Neural cell (in vitro differentiated cells): ENCODE measurements at regions not wholly inside any gene's neighbourhood (a gene's known extent, or its start where the extent isn't known, plus 50 kb on each side); places are given as distances from the start of the nearest gene placed in this dataset.

Source experiments
- H2AFZ ChIP-seq: fragments of 200-600, 300-800 bp; sonication (generic), shearing (Covaris generic); 2 replicates; pipeline ENCODE4 v1.6.0; 2014; ENCODE audit warnings: low read depth, mild to moderate bottlenecking, antibody characterized with exemption, low read length, moderate library complexity
- H3F3A ChIP-seq: fragments of 200-600 bp; shearing (Covaris generic); 2 replicates; pipeline ENCODE4 v1.6.1; 2016; ENCODE audit warnings: mild to moderate bottlenecking, moderate library complexity, mixed read lengths, antibody characterized with exemption, low read length; ENCODE audit not compliant: insufficient read depth, poor library complexity, severe bottlenecking
- H3K27ac ChIP-seq: fragments of 200-600, 300-800 bp; sonication (generic), shearing (Covaris generic); 2 replicates; pipeline ENCODE4 v1.5.1; 2014; ENCODE audit warnings: mild to moderate bottlenecking, low read length, moderate library complexity
- H3K27me3 ChIP-seq: fragments of 300-800, 200-600 bp; sonication (generic), shearing (Covaris generic); 2 replicates; pipeline ENCODE4 v1.6.0; 2014; ENCODE audit warnings: mild to moderate bottlenecking, low read depth, low read length, moderate library complexity; ENCODE audit not compliant: insufficient read depth
- H3K36me3 ChIP-seq: fragments of 300-800, 200-600 bp; sonication (generic), shearing (Covaris generic); 2 replicates; pipeline ENCODE4 v1.5.1; 2014; ENCODE audit warnings: mild to moderate bottlenecking, antibody characterized with exemption, low read length, moderate library complexity; ENCODE audit not compliant: insufficient read depth
- H3K4me2 ChIP-seq: fragments of 300-800, 200-600 bp; sonication (generic), shearing (Covaris generic); 2 replicates; pipeline ENCODE4 v1.6.0; 2014; ENCODE audit warnings: mild to moderate bottlenecking, low read length
- H3K4me3 ChIP-seq: fragments of 300-800, 200-600 bp; sonication (generic), shearing (Covaris generic); 2 replicates; pipeline ENCODE4 v1.5.1; 2014; ENCODE audit warnings: mild to moderate bottlenecking, low read length, moderate library complexity
- H3K79me2 ChIP-seq: fragments of 200-600 bp; shearing (Covaris generic); replicated peaks from 2 replicates; pipeline ENCODE4 v1.6.0; 2014; ENCODE audit warnings: mild to moderate bottlenecking, low read length, moderate library complexity; ENCODE audit not compliant: insufficient read depth
- H3K9ac ChIP-seq: fragments of 300-800, 200-600 bp; sonication (generic), shearing (Covaris generic); 2 replicates; pipeline ENCODE4 v1.6.1; 2016; ENCODE audit warnings: mild to moderate bottlenecking, low read length, mixed read lengths
- H3K9me2 ChIP-seq: fragments of 200-600 bp; shearing (Covaris generic); 2 replicates; pipeline ENCODE4 v1.6.1; 2016; ENCODE audit warnings: mild to moderate bottlenecking, low read length, mixed read lengths; ENCODE audit not compliant: insufficient read depth
- H3K9me3 ChIP-seq: fragments of 200-600, 300-800 bp; sonication (generic), shearing (Covaris generic); 2 replicates; pipeline ENCODE4 v1.6.1; 2016; ENCODE audit warnings: mild to moderate bottlenecking, mixed run types, low read length, moderate library complexity, mixed read lengths
- H4K20me1 ChIP-seq: fragments of 200-600 bp; shearing (Covaris generic); 2 replicates; pipeline ENCODE4 v1.6.1; 2016; ENCODE audit warnings: mild to moderate bottlenecking, mixed run types; ENCODE audit not compliant: insufficient read depth
- CTCF ChIP-seq: fragments of 450-650 bp; IDR thresholded peaks from 2 replicates; pipeline ENCODE4 v1.5.1; 2014; ENCODE audit warnings: antibody characterized with exemption, mild to moderate bottlenecking, moderate library complexity; ENCODE audit not compliant: poor library complexity, severe bottlenecking
- SMC3 ChIP-seq: fragments of 450-650 bp; conservative IDR thresholded peaks from 2 replicates; pipeline ENCODE4 v1.6.1; 2014; ENCODE audit warnings: antibody characterized with exemption, mild to moderate bottlenecking, moderate library complexity; ENCODE audit not compliant: poor library complexity
- TAF1 ChIP-seq: IDR thresholded peaks from 2 replicates; pipeline ENCODE4 v1.6.1; 2012; ENCODE audit warnings: low read depth
- small RNA-seq, 3 experiments: library from RNA; depleted of rRNA; stranded (forward); fragments of <200 nt; gene quantifications; one replicate each; pipeline ENCODE3, GENCODE V24; 2012

DNA sequence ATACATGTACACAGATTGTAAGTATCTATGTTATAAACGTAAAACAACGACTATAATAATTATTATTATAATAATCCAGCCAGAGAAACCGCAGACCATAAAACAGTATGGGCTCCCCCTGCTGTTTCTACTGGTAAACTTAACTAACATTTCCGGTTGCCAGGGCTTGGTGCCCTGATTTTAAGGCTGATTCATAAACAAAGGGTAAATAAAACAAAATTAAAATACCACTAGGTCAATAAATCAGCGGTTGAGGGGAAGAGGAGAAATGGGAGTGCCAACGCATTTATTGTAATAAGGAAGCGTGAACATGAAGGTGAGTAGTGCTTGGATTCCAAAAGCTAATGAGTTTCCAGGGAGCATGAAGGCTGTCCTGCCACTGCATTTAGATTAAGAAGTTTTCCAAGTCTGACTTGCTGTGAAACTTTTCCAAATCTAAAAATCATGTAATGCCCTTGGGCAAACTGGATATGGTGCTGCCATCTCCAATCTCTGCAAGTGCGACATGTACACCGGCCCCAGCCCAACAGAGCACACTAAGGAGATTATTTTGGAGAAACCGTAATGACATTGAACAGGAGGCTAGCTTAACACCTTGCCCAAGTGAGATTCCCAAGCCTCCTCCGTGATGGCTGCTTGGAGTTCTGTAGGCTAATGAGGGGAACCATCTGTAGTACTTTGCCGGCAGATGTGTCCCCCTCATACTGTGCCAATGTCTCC lies 50.7 kb upstream of the HNRNPA3 start:
- H2AFZ ChIP-seq: no peak overlapping the region
- H3K27ac ChIP-seq: no peak overlapping the region
- H3K9me2 ChIP-seq: no peaks in the 10 kb centered on the region
- no peaks in the 10 kb centered on the region for H3K79me2 ChIP-seq
- TF ChIP-seq CTCF (peak; percentile 56), TAF1 (no peak), SMC3 (peak; percentile 53)
- H3K27me3 ChIP-seq: peaks cover 12% of the 10 kb centered on the region
- no peaks in the 10 kb centered on the region for H3K36me3 ChIP-seq
- H4K20me1 ChIP-seq: no peaks in the 10 kb centered on the region
- H3K4me2 ChIP-seq: no peak overlapping the region
- H3K4me3 ChIP-seq: no peak overlapping the region
- no peak overlapping the region for H3K9ac ChIP-seq
- no peaks in the 10 kb centered on the region for H3K9me3 ChIP-seq
- no peaks in the 10 kb centered on the region for H3F3A ChIP-seq

Small RNAs in the stretch of these regions (small RNA-seq; reads per million reads assigned to genes)
- gene RNA5SP112 (0 reads per million in 3 experiments), gene RNU6-187P (0 to 0.03 (median 0) reads per million in 3 experiments), gene RNU6ATAC14P (0 reads per million in 3 experiments)
